ENCODE measurements at regions not wholly inside any gene's neighbourhood (a gene's known extent, or its start where the extent isn't known, plus 50 kb on each side); places are given as distances from the start of the nearest gene placed in this dataset.
A peak's percentile ranks its signal among the peaks of the same experiment; 100 is the strongest.

- no peaks in the 10 kb centered on the region for H3K36me3 ChIP-seq (ENCODE audit: control insufficient read depth, insufficient read depth, low read length)
- H3K4me3 ChIP-seq (ENCODE audit: low read depth, low read length): no peak overlapping the region
- H3K27me3 ChIP-seq (ENCODE audit: control insufficient read depth, insufficient read depth, low read length): no peaks in the 10 kb centered on the region
- DNase-seq (ENCODE audit: low read depth): peak; percentile 67
- TF ChIP-seq CTCF (IDR thresholded peaks at IDR 0.05; ENCODE audit: insufficient read depth, low read length, poor library complexity, severe bottlenecking): no peak
These were observed 830.0 kb upstream of the NOVA1 start for GRCh38 chr14:27427796-27428195.

- TF ChIP-seq CTCF (IDR thresholded peaks at IDR 0.05; ENCODE audit: insufficient read depth, low read length, poor library complexity, severe bottlenecking): no peak
- H3K4me3 ChIP-seq (ENCODE audit: low read depth, low read length): no peak overlapping the region
- no peaks in the 10 kb centered on the region for H3K36me3 ChIP-seq (ENCODE audit: control insufficient read depth, insufficient read depth, low read length)
- H3K27me3 ChIP-seq (ENCODE audit: control insufficient read depth, insufficient read depth, low read length): no peaks in the 10 kb centered on the region
- DNase-seq (ENCODE audit: low read depth): no peak
These were observed 838.3 kb upstream of the NOVA1 start for GRCh38 chr14:27435923-27436670.

GRCh38 chr14:27484633-27485032 lies 886.8 kb upstream of the NOVA1 start:
- TF ChIP-seq CTCF (IDR thresholded peaks at IDR 0.05; ENCODE audit: insufficient read depth, low read length, poor library complexity, severe bottlenecking): no peak
- no peak overlapping the region for H3K4me3 ChIP-seq (ENCODE audit: low read depth, low read length)
- H3K36me3 ChIP-seq (ENCODE audit: control insufficient read depth, insufficient read depth, low read length): no peaks in the 10 kb centered on the region
- no peaks in the 10 kb centered on the region for H3K27me3 ChIP-seq (ENCODE audit: control insufficient read depth, insufficient read depth, low read length)
- DNase-seq (ENCODE audit: low read depth): no peak

- no peak for TF ChIP-seq CTCF (IDR thresholded peaks at IDR 0.05; ENCODE audit: insufficient read depth, low read length, poor library complexity, severe bottlenecking)
- Histone ChIP-seq H3K4me3 (ENCODE audit: low read depth, low read length) (no peak overlapping the region), H3K27me3 (ENCODE audit: control insufficient read depth, insufficient read depth, low read length) (no peaks in the 10 kb centered on the region), H3K36me3 (ENCODE audit: control insufficient read depth, insufficient read depth, low read length) (no peaks in the 10 kb centered on the region)
- no peak for DNase-seq (ENCODE audit: low read depth)
These were observed 887.4 kb upstream of the NOVA1 start for GRCh38 chr14:27485193-27485592.

- DNase-seq (ENCODE audit: low read depth): no peak
- TF ChIP-seq CTCF (IDR thresholded peaks at IDR 0.05; ENCODE audit: insufficient read depth, low read length, poor library complexity, severe bottlenecking): no peak
- H3K36me3 ChIP-seq (ENCODE audit: control insufficient read depth, insufficient read depth, low read length): no peaks in the 10 kb centered on the region
- H3K4me3 ChIP-seq (ENCODE audit: low read depth, low read length): no peak overlapping the region
- H3K27me3 ChIP-seq (ENCODE audit: control insufficient read depth, insufficient read depth, low read length): no peaks in the 10 kb centered on the region
These were observed 908.4 kb upstream of the NOVA1 start for GRCh38 chr14:27506272-27506671.

GRCh38 chr14:27528328-27528727 lies 930.5 kb upstream of the NOVA1 start:
- peak; percentile 68 for TF ChIP-seq CTCF (IDR thresholded peaks at IDR 0.05; ENCODE audit: insufficient read depth, low read length, poor library complexity, severe bottlenecking)
- H3K27me3 ChIP-seq (ENCODE audit: control insufficient read depth, insufficient read depth, low read length): no peaks in the 10 kb centered on the region
- no peak overlapping the region for H3K4me3 ChIP-seq (ENCODE audit: low read depth, low read length)
- no peak for DNase-seq (ENCODE audit: low read depth)
- H3K36me3 ChIP-seq (ENCODE audit: control insufficient read depth, insufficient read depth, low read length): no peaks in the 10 kb centered on the region

Data from kidney epithelial cell (primary cell).